Gastroesophageal sphincter (tissue), 3 donors: ENCODE measurements at regions not wholly inside any gene's neighbourhood (a gene's known extent, or its start where the extent isn't known, plus 50 kb on each side); places are given as distances from the start of the nearest gene placed in this dataset.

Experiments used
- CTCF ChIP-seq, 4 experiments: fragments of 200-600 bp in 2 of 4; fragments of 450-650 bp in 2 of 4; sonication (generic) in 1 of 4; IDR thresholded peaks; one replicate each; pipeline ENCODE4 v1.5.1; 2017 to 2019; ENCODE audit warnings: antibody characterized with exemption in 4 of 4, mild to moderate bottlenecking in 2 of 4, moderate library complexity in 2 of 4
- POLR2AphosphoS5 ChIP-seq: sonication (generic); formaldehyde crosslinking; IDR thresholded peaks from one replicate; pipeline ENCODE4 v1.6.1; 2017; ENCODE audit warnings: antibody characterized with exemption

GRCh38 chr20:41818991-41819390 is 200.8 kb upstream of the CHD6 start:
- no peak for TF ChIP-seq POLR2AphosphoS5
- TF ChIP-seq CTCF (IDR thresholded peaks at IDR 0.05): no peak
